ENCODE measurements at regions not wholly inside any gene's neighbourhood (a gene's known extent, or its start where the extent isn't known, plus 50 kb on each side); places are given as distances from the start of the nearest gene placed in this dataset.

- DNase-seq (ENCODE audit: insufficient read length) (no peak), FAIRE-seq (no peak)
- TF ChIP-seq TAF1 (IDR thresholded peaks at IDR 0.05; ENCODE audit: borderline replicate concordance, low read depth, low read length) (no peak), POLR2AphosphoS5 (IDR thresholded peaks at IDR 0.05; ENCODE audit: low read depth, low read length) (no peak), POLR2A (IDR thresholded peaks at IDR 0.05; ENCODE audit: low read depth, low read length) (no peak)
Measured at GRCh38 chr2:226018641-226019040, 619.1 kb downstream of the NYAP2 start.

GRCh38 chr2:226017537-226017936 lies 618.0 kb downstream of the NYAP2 start:
- DNase-seq (ENCODE audit: insufficient read length) (no peak), FAIRE-seq (no peak)
- TF ChIP-seq POLR2A (IDR thresholded peaks at IDR 0.05; ENCODE audit: low read depth, low read length) (no peak), TAF1 (IDR thresholded peaks at IDR 0.05; ENCODE audit: borderline replicate concordance, low read depth, low read length) (no peak), POLR2AphosphoS5 (IDR thresholded peaks at IDR 0.05; ENCODE audit: low read depth, low read length) (no peak)

GRCh38 chr2:226017107-226017506 lies 617.6 kb downstream of the NYAP2 start:
- no peak for TF ChIP-seq POLR2AphosphoS5 (IDR thresholded peaks at IDR 0.05; ENCODE audit: low read depth, low read length)
- TF ChIP-seq POLR2A (IDR thresholded peaks at IDR 0.05; ENCODE audit: low read depth, low read length) = no peak
- TF ChIP-seq TAF1 (IDR thresholded peaks at IDR 0.05; ENCODE audit: borderline replicate concordance, low read depth, low read length) = no peak
- FAIRE-seq = no peak
- DNase-seq (ENCODE audit: insufficient read length) = no peak

- DNase-seq (ENCODE audit: insufficient read length) = no peak
- FAIRE-seq = no peak
- TF ChIP-seq TAF1 (IDR thresholded peaks at IDR 0.05; ENCODE audit: borderline replicate concordance, low read depth, low read length) = no peak
- TF ChIP-seq POLR2A (IDR thresholded peaks at IDR 0.05; ENCODE audit: low read depth, low read length) = no peak
- TF ChIP-seq POLR2AphosphoS5 (IDR thresholded peaks at IDR 0.05; ENCODE audit: low read depth, low read length) = no peak
Measured at GRCh38 chr2:226011716-226012450, 612.4 kb downstream of the NYAP2 start.

- FAIRE-seq = no peak
- no peak for TF ChIP-seq POLR2A (IDR thresholded peaks at IDR 0.05; ENCODE audit: low read depth, low read length)
- no peak for TF ChIP-seq TAF1 (IDR thresholded peaks at IDR 0.05; ENCODE audit: borderline replicate concordance, low read depth, low read length)
- TF ChIP-seq POLR2AphosphoS5 (IDR thresholded peaks at IDR 0.05; ENCODE audit: low read depth, low read length) = no peak
- DNase-seq (ENCODE audit: insufficient read length) = no peak
Measured at GRCh38 chr2:226002438-226002837, 602.9 kb downstream of the NYAP2 start.

- TF ChIP-seq POLR2A (IDR thresholded peaks at IDR 0.05; ENCODE audit: low read depth, low read length) (no peak), TAF1 (IDR thresholded peaks at IDR 0.05; ENCODE audit: borderline replicate concordance, low read depth, low read length) (no peak), POLR2AphosphoS5 (IDR thresholded peaks at IDR 0.05; ENCODE audit: low read depth, low read length) (no peak)
- FAIRE-seq (no peak), DNase-seq (ENCODE audit: insufficient read length) (no peak)
Measured at GRCh38 chr2:226001716-226002115, 602.2 kb downstream of the NYAP2 start.

GRCh38 chr2:225999692-226000091 lies 600.2 kb downstream of the NYAP2 start:
- FAIRE-seq (no peak), DNase-seq (ENCODE audit: insufficient read length) (no peak)
- TF ChIP-seq TAF1 (IDR thresholded peaks at IDR 0.05; ENCODE audit: borderline replicate concordance, low read depth, low read length) (no peak), POLR2AphosphoS5 (IDR thresholded peaks at IDR 0.05; ENCODE audit: low read depth, low read length) (no peak), POLR2A (IDR thresholded peaks at IDR 0.05; ENCODE audit: low read depth, low read length) (no peak)

- no peak for TF ChIP-seq POLR2AphosphoS5 (IDR thresholded peaks at IDR 0.05; ENCODE audit: low read depth, low read length)
- no peak for TF ChIP-seq POLR2A (IDR thresholded peaks at IDR 0.05; ENCODE audit: low read depth, low read length)
- TF ChIP-seq TAF1 (IDR thresholded peaks at IDR 0.05; ENCODE audit: borderline replicate concordance, low read depth, low read length) = no peak
- no peak for FAIRE-seq
- no peak for DNase-seq (ENCODE audit: insufficient read length)
Measured at GRCh38 chr2:225998653-225999052, 599.1 kb downstream of the NYAP2 start.

GRCh38 chr2:225998116-225998515 lies 598.6 kb downstream of the NYAP2 start:
- TF ChIP-seq POLR2AphosphoS5 (IDR thresholded peaks at IDR 0.05; ENCODE audit: low read depth, low read length) = no peak
- TF ChIP-seq TAF1 (IDR thresholded peaks at IDR 0.05; ENCODE audit: borderline replicate concordance, low read depth, low read length) = no peak
- no peak for TF ChIP-seq POLR2A (IDR thresholded peaks at IDR 0.05; ENCODE audit: low read depth, low read length)
- DNase-seq (ENCODE audit: insufficient read length) (no peak), FAIRE-seq (no peak)

GRCh38 chr2:225996462-225996828 lies 596.9 kb downstream of the NYAP2 start:
- TF ChIP-seq POLR2AphosphoS5 (IDR thresholded peaks at IDR 0.05; ENCODE audit: low read depth, low read length) (no peak), TAF1 (IDR thresholded peaks at IDR 0.05; ENCODE audit: borderline replicate concordance, low read depth, low read length) (no peak), POLR2A (IDR thresholded peaks at IDR 0.05; ENCODE audit: low read depth, low read length) (no peak)
- DNase-seq (ENCODE audit: insufficient read length) = no peak
- no peak for FAIRE-seq

GRCh38 chr2:225995796-225996461 lies 596.4 kb downstream of the NYAP2 start:
- TF ChIP-seq TAF1 (IDR thresholded peaks at IDR 0.05; ENCODE audit: borderline replicate concordance, low read depth, low read length) (no peak), POLR2A (IDR thresholded peaks at IDR 0.05; ENCODE audit: low read depth, low read length) (no peak), POLR2AphosphoS5 (IDR thresholded peaks at IDR 0.05; ENCODE audit: low read depth, low read length) (no peak)
- FAIRE-seq = no peak
- no peak for DNase-seq (ENCODE audit: insufficient read length)

Measured in GM12892 (cell line).